Keratinocyte (primary cell): ENCODE measurements at regions not wholly inside any gene's neighbourhood (a gene's known extent, or its start where the extent isn't known, plus 50 kb on each side); places are given as distances from the start of the nearest gene placed in this dataset.

Experiments used
- EZH2 ChIP-seq: IDR thresholded peaks from one replicate; pipeline ENCODE4 v1.6.1; 2012; ENCODE audit warnings: inconsistent platforms, mild to moderate bottlenecking, low read length, moderate library complexity
- TF ChIP-seq, protein P1 (sequence below), 3 experiments: IDR thresholded peaks in 1 of 3; conservative IDR thresholded peaks in 1 of 3; optimal IDR thresholded peaks in 1 of 3; 2 replicates in 2 of 3; 3 replicates in 1 of 3; pipeline versions ENCODE3 to v1.5.1; 2011; ENCODE audit warnings: low read length in 3 of 3, mild to moderate bottlenecking in 3 of 3, moderate library complexity in 2 of 3, control low read depth in 1 of 3, inconsistent platforms in 1 of 3; ENCODE audit not compliant: insufficient read depth in 2 of 3; ENCODE audit errors: extremely low read depth in 1 of 3

DNA sequence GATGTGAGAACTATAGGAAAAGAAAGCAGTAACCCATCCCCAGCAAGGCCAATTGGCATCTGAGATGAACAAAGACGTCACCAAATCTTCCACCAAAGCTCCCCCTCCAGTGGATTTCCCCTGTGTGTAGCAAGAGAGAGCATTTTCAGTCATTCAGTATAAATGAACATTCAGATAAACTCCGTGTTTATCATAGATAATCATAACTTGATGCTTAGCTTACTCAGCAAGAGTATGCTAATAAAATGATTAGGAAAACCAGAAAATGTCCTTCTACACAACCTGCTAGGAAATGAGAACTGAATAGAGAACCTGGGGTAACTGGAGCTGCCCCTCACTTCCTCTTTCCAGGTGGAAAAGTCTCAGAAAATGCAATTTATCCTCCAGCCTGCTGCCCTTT is 198.0 kb upstream of the CCDC150 start:
- TF ChIP-seq, protein P1, sequence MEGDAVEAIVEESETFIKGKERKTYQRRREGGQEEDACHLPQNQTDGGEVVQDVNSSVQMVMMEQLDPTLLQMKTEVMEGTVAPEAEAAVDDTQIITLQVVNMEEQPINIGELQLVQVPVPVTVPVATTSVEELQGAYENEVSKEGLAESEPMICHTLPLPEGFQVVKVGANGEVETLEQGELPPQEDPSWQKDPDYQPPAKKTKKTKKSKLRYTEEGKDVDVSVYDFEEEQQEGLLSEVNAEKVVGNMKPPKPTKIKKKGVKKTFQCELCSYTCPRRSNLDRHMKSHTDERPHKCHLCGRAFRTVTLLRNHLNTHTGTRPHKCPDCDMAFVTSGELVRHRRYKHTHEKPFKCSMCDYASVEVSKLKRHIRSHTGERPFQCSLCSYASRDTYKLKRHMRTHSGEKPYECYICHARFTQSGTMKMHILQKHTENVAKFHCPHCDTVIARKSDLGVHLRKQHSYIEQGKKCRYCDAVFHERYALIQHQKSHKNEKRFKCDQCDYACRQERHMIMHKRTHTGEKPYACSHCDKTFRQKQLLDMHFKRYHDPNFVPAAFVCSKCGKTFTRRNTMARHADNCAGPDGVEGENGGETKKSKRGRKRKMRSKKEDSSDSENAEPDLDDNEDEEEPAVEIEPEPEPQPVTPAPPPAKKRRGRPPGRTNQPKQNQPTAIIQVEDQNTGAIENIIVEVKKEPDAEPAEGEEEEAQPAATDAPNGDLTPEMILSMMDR (optimal IDR thresholded peaks at IDR 0.05 in 1 of 3, IDR thresholded peaks at IDR 0.05 in 1 of 3, conservative IDR thresholded peaks at IDR 0.05 in 1 of 3; ENCODE audit: extremely low read depth in 1 of 3, insufficient read depth in 2 of 3, low read length in 3 of 3), result no peak
- TF ChIP-seq EZH2, result no peak
